IMR-90 (cell line): ENCODE measurements at regions not wholly inside any gene's neighbourhood (a gene's known extent, or its start where the extent isn't known, plus 50 kb on each side); places are given as distances from the start of the nearest gene placed in this dataset.
A peak's percentile ranks its signal among the peaks of the same experiment; 100 is the strongest.
"Not testable (repeated sequence)": the region's sequence is repeated elsewhere in the genome, so short reads cannot be mapped to it uniquely, and the experiment has no call there.

ENCODE experiments used
- ATAC-seq: fragments of 200-7000 bp; cut with Tn5 transposase; 2 replicates; pipeline ENCODE4 v1.9.1; 2020; ENCODE audit warnings: low read depth, mild to moderate bottlenecking, moderate library complexity
- BruUV-seq: library from RNA; stranded (reverse); fragments of 400-500 nt; replicated peaks from 2 replicates; lab custom pipeline; 2021; lab: Mats Ljungman, UMichigan
- CTCF ChIA-PET: fragments of 300-600 bp; formaldehyde crosslinking; extraction: SDS; loops from one replicate; lab custom pipeline; 2021; ENCODE audit warnings: antibody characterized with exemption; lab: Yijun Ruan, JAX
- POLR2A ChIA-PET: fragments of 300-600 bp; sonication (Branson Sonifier 250); formaldehyde crosslinking; loops from one replicate; lab custom pipeline; 2022; ENCODE audit warnings: antibody characterized with exemption; ENCODE audit not compliant: unreplicated experiment; lab: Charles Lee
- DNase-seq: peaks from one replicate; pipeline ENCODE4 v3.0.0; 2013
- H2AFZ ChIP-seq: replicated peaks from 2 replicates; pipeline ENCODE3; 2013; ENCODE audit warnings: low read length, mild to moderate bottlenecking; ENCODE audit not compliant: poor library complexity
- H2AK5ac ChIP-seq: 2 replicates; pipeline ENCODE4 v1.6.1; 2013; ENCODE audit warnings: low read depth, low read length, inconsistent platforms
- H2AK9ac ChIP-seq: replicated peaks from 2 replicates; pipeline ENCODE3; 2013; ENCODE audit warnings: mild to moderate bottlenecking, low read depth, low read length, moderate library complexity; ENCODE audit not compliant: poor library complexity
- H2BK120ac ChIP-seq: 2 replicates; pipeline ENCODE4 v1.6.1; 2013; ENCODE audit warnings: low read depth, low read length, inconsistent platforms
- H2BK15ac ChIP-seq: 3 replicates; pipeline ENCODE4 v1.6.1; 2013; ENCODE audit warnings: low read depth, low read length, inconsistent platforms
- H2BK20ac ChIP-seq: 2 replicates; pipeline ENCODE4 v1.6.1; 2013; ENCODE audit warnings: low read depth, mild to moderate bottlenecking, inconsistent platforms, low read length, moderate library complexity
- H2BK5ac ChIP-seq: 2 replicates; pipeline ENCODE4 v1.6.1; 2013; ENCODE audit warnings: mild to moderate bottlenecking, low read depth, low read length, inconsistent platforms; ENCODE audit not compliant: poor library complexity, severe bottlenecking
- H3K14ac ChIP-seq: replicated peaks from 2 replicates; pipeline ENCODE4 v1.6.1; 2013; ENCODE audit warnings: low read depth, low read length, inconsistent platforms
- H3K18ac ChIP-seq: 2 replicates; pipeline ENCODE4 v1.6.1; 2013; ENCODE audit warnings: low read depth, low read length, control low read depth
- H3K23ac ChIP-seq: 2 replicates; pipeline ENCODE4 v1.6.1; 2013; ENCODE audit warnings: low read depth, low read length, inconsistent platforms
- H3K27ac ChIP-seq: 2 replicates; pipeline ENCODE4 v1.5.1; 2013; ENCODE audit warnings: mild to moderate bottlenecking, control low read depth, low read length; ENCODE audit not compliant: insufficient read depth
- H3K27me3 ChIP-seq: 2 replicates; pipeline ENCODE4 v1.6.1; 2013; ENCODE audit warnings: low read length; ENCODE audit not compliant: control insufficient read depth, insufficient read depth
- H3K36me3 ChIP-seq: 2 replicates; pipeline ENCODE4 v1.6.1; 2013; ENCODE audit warnings: low read length, mixed read lengths; ENCODE audit not compliant: control insufficient read depth, insufficient read depth
- H3K4ac ChIP-seq: 2 replicates; pipeline ENCODE4 v1.6.1; 2013; ENCODE audit warnings: low read depth, low read length, inconsistent platforms
- H3K4me1 ChIP-seq: 2 replicates; pipeline ENCODE4 v1.6.1; 2013; ENCODE audit warnings: low read length, mixed read lengths; ENCODE audit not compliant: control insufficient read depth, insufficient read depth
- H3K4me2 ChIP-seq: 2 replicates; pipeline ENCODE4 v1.6.1; 2013; ENCODE audit warnings: low read depth, mild to moderate bottlenecking, control low read depth, low read length, moderate library complexity
- H3K4me3 ChIP-seq: 2 replicates; pipeline ENCODE4 v1.5.1; 2013; ENCODE audit warnings: low read depth, mild to moderate bottlenecking, control low read depth, low read length, moderate library complexity; ENCODE audit not compliant: insufficient read depth
- H3K56ac ChIP-seq: 2 replicates; pipeline ENCODE4 v1.6.1; 2013; ENCODE audit warnings: low read length, inconsistent platforms; ENCODE audit not compliant: insufficient read depth; ENCODE audit errors: extremely low read depth
- H3K79me1 ChIP-seq, 2 experiments: 2 replicates each; pipeline ENCODE4 v1.6.1; 2013; ENCODE audit warnings: low read length in 2 of 2, inconsistent platforms in 1 of 2, low read depth in 1 of 2
- H3K9ac ChIP-seq: 2 replicates; pipeline ENCODE4 v1.6.1; 2013; ENCODE audit warnings: low read depth, low read length, control low read depth
- H3K9me1 ChIP-seq: 2 replicates; pipeline ENCODE4 v1.6.1; 2013; ENCODE audit warnings: low read length, inconsistent platforms; ENCODE audit not compliant: insufficient read depth
- H3K9me3 ChIP-seq: 2 replicates; pipeline ENCODE4 v1.6.1; 2013; ENCODE audit warnings: low read length; ENCODE audit not compliant: control insufficient read depth, insufficient read depth
- H4K20me1 ChIP-seq: 2 replicates; pipeline ENCODE4 v1.6.1; 2013; ENCODE audit warnings: low read length, inconsistent platforms; ENCODE audit not compliant: insufficient read depth
- H4K5ac ChIP-seq: 2 replicates; pipeline ENCODE4 v1.6.1; 2013; ENCODE audit warnings: mild to moderate bottlenecking, low read depth, low read length, control low read depth
- H4K8ac ChIP-seq, 2 experiments: 2 replicates each; pipeline ENCODE4 v1.6.1; 2013; ENCODE audit warnings: low read depth in 2 of 2, low read length in 2 of 2, control low read depth in 1 of 2, inconsistent platforms in 1 of 2
- H4K91ac ChIP-seq: 2 replicates; pipeline ENCODE4 v1.6.1; 2013; ENCODE audit warnings: low read depth, low read length, inconsistent platforms; ENCODE audit not compliant: insufficient read depth
- CEBPB ChIP-seq: IDR thresholded peaks from 2 replicates; pipeline ENCODE4 v1.6.1; 2012; ENCODE audit warnings: low read depth, low read length, improper control_type of control experiment
- RFX5 ChIP-seq: IDR thresholded peaks from 2 replicates; pipeline ENCODE4 v1.8.0; 2012; ENCODE audit warnings: low read depth, mild to moderate bottlenecking, low read length, moderate library complexity
- WGBS, 2 experiments: methylation state at CpG; one replicate each; pipeline versions ENCODE4 v1.1.5 to v1.1.7; 2013; ENCODE audit warnings: missing lambda C conversion rate in 2 of 2; ENCODE audit not compliant: insufficient read length in 1 of 2; ENCODE audit errors: extremely low coverage in 2 of 2; 5-methylcytosine and 5-hydroxymethylcytosine counted together
- dilution Hi-C: fragments of 300-500 bp; cut with HindIII; formaldehyde crosslinking; loops from one replicate; pipeline ENCODE4 v1.14.3; 2018; ENCODE audit warnings: low sequenced_read_pairs; ENCODE audit not compliant: unreplicated experiment
- in situ Hi-C: fragments of 300-500 bp; cut with MboI; formaldehyde crosslinking; loops from 3 replicates; pipeline ENCODE4 v1.14.3; 2019; ENCODE audit warnings: low sequenced_read_pairs, inconsistent platforms, mixed read lengths
- intact Hi-C: fragments of 100-400 bp; cut with micrococcal nuclease; formaldehyde crosslinking; loops from 2 replicates; pipeline ENCODE4 v1.10.0; 2022

- DNase-seq: no peak
- Histone ChIP-seq H4K91ac (no peak overlapping the region), H3K4ac (no peak overlapping the region), H2AK5ac (no peak overlapping the region), H3K27ac (no peak overlapping the region), H3K23ac (no peak overlapping the region), H3K14ac (no peak overlapping the region), H3K18ac (no peak overlapping the region), H4K5ac (no peak overlapping the region), H3K36me3 (no peaks in the 10 kb centered on the region), H2BK120ac (no peak overlapping the region), H2BK15ac (no peak overlapping the region), H3K9me1 (no peaks in the 10 kb centered on the region), H4K8ac (no peak overlapping the region), H3K4me3 (no peak overlapping the region), H2AFZ (no peak overlapping the region), H3K27me3 (no peaks in the 10 kb centered on the region), H2AK9ac (no peak overlapping the region), H3K56ac (no peak overlapping the region), H2BK20ac (no peak overlapping the region), H3K9ac (no peak overlapping the region), H4K20me1 (no peaks in the 10 kb centered on the region), H3K4me2 (no peak overlapping the region), H3K9me3 (no peaks in the 10 kb centered on the region), H2BK5ac (no peak overlapping the region), H3K79me1 (no peaks in the 10 kb centered on the region), H3K4me1 (no peaks in the 10 kb centered on the region)
- CTCF ChIA-PET: interaction anchor here (0.9 kb wide), 1 partner anchor 86 kb away, joined by 3 read pairs; no protein-coding TSS in a partner anchor
- dilution Hi-C loops: no loop called here
- 67% methylated on average over 2 of the region's 9 CpGs; no CpG with 5 or more reads in 1 of the 2 experiments for WGBS, 2 experiments
- in situ Hi-C loops: no loop called here
- intact Hi-C loops: no loop called here
- peak; percentile 89 for TF ChIP-seq CEBPB
- no peak for TF ChIP-seq RFX5
- POLR2A ChIA-PET: no interaction called here
- no TSS peak for BruUV-seq
- ATAC-seq: no peak
Observed at GRCh38 chr1:99374109-99374508, 109.8 kb downstream of the PLPPR4 start.

- H3K56ac ChIP-seq, ATAC-seq, H3K9ac ChIP-seq, H3K9me3 ChIP-seq, CTCF ChIA-PET, H2AK5ac ChIP-seq, H2AFZ ChIP-seq, H3K14ac ChIP-seq, in situ Hi-C loops, H3K18ac ChIP-seq, H2BK120ac ChIP-seq, H2BK5ac ChIP-seq, dilution Hi-C loops, BruUV-seq, H4K5ac ChIP-seq, H4K91ac ChIP-seq, H3K9me1 ChIP-seq, H3K36me3 ChIP-seq, H3K4me1 ChIP-seq, H3K27ac ChIP-seq, POLR2A ChIA-PET, H2BK15ac ChIP-seq, intact Hi-C loops, H2BK20ac ChIP-seq, H3K23ac ChIP-seq, DNase-seq, H3K27me3 ChIP-seq, H3K79me1 ChIP-seq, H3K4me3 ChIP-seq, H4K8ac ChIP-seq, H2AK9ac ChIP-seq, H4K20me1 ChIP-seq, H3K4me2 ChIP-seq, H3K4ac ChIP-seq: not testable (repeated sequence)
Observed at GRCh38 chr1:99374693-99375092, 110.4 kb downstream of the PLPPR4 start.
